Naive thymus-derived CD4-positive, alpha-beta T cell (primary cell): ENCODE measurements at regions not wholly inside any gene's neighbourhood (a gene's known extent, or its start where the extent isn't known, plus 50 kb on each side); places are given as distances from the start of the nearest gene placed in this dataset.

Source experiments
- ATAC-seq: fragments of 150-1000 bp; cut with Tn5 transposase; 2 replicates; pipeline ENCODE4 v1.10.0; 2021; ENCODE audit warnings: mild to moderate bottlenecking, moderate library complexity
- CTCF ChIA-PET: fragments of 350-600 bp; sonication (Branson Sonifier 250); formaldehyde crosslinking; loops from one replicate; lab custom pipeline; 2021; ENCODE audit warnings: antibody characterized with exemption; lab: Charles Lee
- POLR2A ChIA-PET: fragments of 350-600 bp; sonication (Branson Sonifier 250); formaldehyde crosslinking; loops from one replicate; lab custom pipeline; 2021; ENCODE audit warnings: antibody characterized with exemption, inconsistent platforms; lab: Charles Lee
- DNase-seq, 9 donors: peaks; one replicate each; pipeline versions ENCODE4 v3.0.0 to v3.0.0-alpha.2; 2020 to 2022; ENCODE audit warnings: mixed read lengths in 1 of 9
- H3K27ac ChIP-seq: one replicate; pipeline ENCODE4 v1.7.0; 2013; ENCODE audit warnings: mild to moderate bottlenecking, low read depth, low read length, moderate library complexity
- H3K27me3 ChIP-seq, 2 donors: one replicate each; pipeline ENCODE4 v1.7.0; 2013; ENCODE audit warnings: low read length in 2 of 2, mild to moderate bottlenecking in 2 of 2, moderate library complexity in 2 of 2; ENCODE audit not compliant: control insufficient read depth in 2 of 2, insufficient read depth in 2 of 2
- H3K36me3 ChIP-seq, 3 experiments: 1 replicate in 2 of 3; 2 replicates in 1 of 3; pipeline ENCODE4 v1.7.0; 2013; ENCODE audit warnings: low read length in 3 of 3, mild to moderate bottlenecking in 3 of 3, moderate library complexity in 1 of 3; ENCODE audit not compliant: insufficient read depth in 3 of 3, control insufficient read depth in 2 of 3
- H3K4me1 ChIP-seq, 2 donors: one replicate each; pipeline ENCODE4 v1.7.0; 2013; ENCODE audit warnings: low read length in 2 of 2, mild to moderate bottlenecking in 2 of 2, moderate library complexity in 1 of 2; ENCODE audit not compliant: control insufficient read depth in 2 of 2, insufficient read depth in 2 of 2
- H3K4me3 ChIP-seq: 2 replicates; pipeline ENCODE4 v1.7.0; 2013; ENCODE audit warnings: mild to moderate bottlenecking, low read length
- H3K9me3 ChIP-seq, 3 experiments: 1 replicate in 2 of 3; 2 replicates in 1 of 3; pipeline ENCODE4 v1.7.0; 2013; ENCODE audit warnings: low read length in 3 of 3; ENCODE audit not compliant: control insufficient read depth in 2 of 3
- H3K27ac Mint-ChIP-seq, 9 donors: one replicate each; pipeline ENCODE4 v1.8.0; 2020 to 2022; ENCODE audit warnings: mixed read lengths in 9 of 9, mild to moderate bottlenecking in 8 of 9, moderate library complexity in 5 of 9, inconsistent platforms in 2 of 9
- H3K27me3 Mint-ChIP-seq, 5 donors: one replicate each; pipeline ENCODE4 v1.8.0; 2021 to 2022; ENCODE audit warnings: mixed read lengths in 5 of 5, mild to moderate bottlenecking in 1 of 5
- H3K36me3 Mint-ChIP-seq, 5 donors: one replicate each; pipeline ENCODE4 v1.8.0; 2020 to 2022; ENCODE audit warnings: mixed read lengths in 5 of 5, mild to moderate bottlenecking in 3 of 5, inconsistent platforms in 1 of 5
- H3K4me1 Mint-ChIP-seq, 7 donors: one replicate each; pipeline ENCODE4 v1.8.0; 2020 to 2022; ENCODE audit warnings: mixed read lengths in 7 of 7, mild to moderate bottlenecking in 3 of 7, inconsistent platforms in 1 of 7
- H3K4me3 Mint-ChIP-seq, 10 donors: one replicate each; pipeline ENCODE4 v1.8.0; 2020 to 2022; ENCODE audit warnings: mild to moderate bottlenecking in 10 of 10, mixed read lengths in 10 of 10, moderate library complexity in 6 of 10, inconsistent platforms in 2 of 10
- H3K9me3 Mint-ChIP-seq, 11 donors: one replicate each; pipeline ENCODE4 v1.8.0; 2020 to 2022; ENCODE audit warnings: mixed read lengths in 11 of 11, mild to moderate bottlenecking in 4 of 11, inconsistent platforms in 1 of 11, moderate library complexity in 1 of 11
- intact Hi-C, 2 donors: fragments of 100-400 bp; cut with micrococcal nuclease; formaldehyde crosslinking; loops; one replicate each; pipeline ENCODE4 v1.15.1; 2023

DNA sequence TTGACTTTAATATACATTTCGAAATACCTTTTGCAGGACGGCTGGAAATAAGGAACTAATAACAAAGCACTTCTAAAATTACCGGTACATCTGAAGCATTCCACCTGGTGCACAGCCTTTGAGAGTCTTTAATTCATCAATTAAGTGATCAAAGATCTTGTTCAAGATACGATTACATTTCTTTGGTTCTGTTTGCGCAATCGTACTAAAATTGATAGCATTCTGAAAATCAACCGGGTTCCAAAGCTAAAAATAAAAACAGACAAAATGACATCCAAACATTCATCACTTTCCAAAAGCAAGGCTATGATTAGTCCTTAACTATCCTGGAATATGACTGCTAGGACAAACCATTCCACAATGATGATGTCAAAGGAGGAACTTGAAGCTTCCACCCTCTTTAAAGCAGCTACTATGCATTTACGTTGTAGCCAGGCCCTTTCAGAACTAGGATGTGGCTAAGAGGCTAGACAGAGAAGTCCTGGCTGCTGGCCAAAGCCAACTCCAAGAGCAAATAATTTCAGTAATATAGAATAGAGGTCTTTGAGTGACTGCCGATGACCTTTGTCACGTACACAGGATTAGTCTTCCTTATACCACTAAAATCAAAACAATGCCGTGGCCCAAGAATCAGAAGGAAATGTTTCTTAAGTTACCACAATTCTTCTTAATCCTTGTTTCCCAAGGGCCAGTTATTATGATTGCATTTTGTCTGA is 299.8 kb upstream of the PSMD7 start:
- Mint-ChIP-seq H3K4me1 (no peaks in the 10 kb centered on the region), H3K27ac (no peak overlapping the region), H3K9me3 (peaks cover 0 to 34% (median 4%) of the 10 kb centered on the region in 11 donors), H3K36me3 (no peaks in the 10 kb centered on the region), H3K27me3 (no peaks in the 10 kb centered on the region), H3K4me3 (no peak overlapping the region)
- Histone ChIP-seq H3K4me1 (no peaks in the 10 kb centered on the region), H3K27me3 (no peaks in the 10 kb centered on the region), H3K27ac (no peak overlapping the region), H3K36me3 (no peaks in the 10 kb centered on the region), H3K9me3 (no peaks in the 10 kb centered on the region), H3K4me3 (no peak overlapping the region)
- POLR2A ChIA-PET: no interaction called here
- no peak for ATAC-seq
- CTCF ChIA-PET: no interaction called here
- DNase-seq: no peak
- intact Hi-C loops: no loop called here

DNA sequence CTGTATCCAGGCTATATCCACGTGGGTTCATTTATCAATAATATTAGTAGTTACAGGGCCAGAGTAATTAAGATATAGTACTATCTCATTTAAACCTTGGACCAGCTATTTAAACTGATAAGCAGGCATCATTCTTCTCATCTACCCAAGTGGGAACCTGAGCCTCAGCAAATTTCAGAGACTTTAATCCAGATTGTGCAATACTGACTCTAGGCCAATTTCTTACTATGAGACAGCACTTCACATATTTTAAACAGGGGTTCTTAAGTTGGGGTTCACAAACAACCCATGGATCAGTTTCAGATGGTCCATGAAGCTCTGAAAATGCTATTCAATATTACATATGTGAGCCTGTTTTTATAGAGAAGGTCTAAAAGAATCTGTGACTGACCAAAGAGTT is 302.7 kb upstream of the PSMD7 start:
- no peaks in the 10 kb centered on the region for H3K4me1 Mint-ChIP-seq
- DNase-seq (no peak), ATAC-seq (no peak)
- no peaks in the 10 kb centered on the region for H3K9me3 ChIP-seq
- no peak overlapping the region for H3K4me3 Mint-ChIP-seq
- H3K4me1 ChIP-seq: no peaks in the 10 kb centered on the region
- H3K9me3 Mint-ChIP-seq: peaks cover 0 to 16% (median 3%) of the 10 kb centered on the region in 11 donors
- H3K27ac Mint-ChIP-seq: no peak overlapping the region
- H3K27me3 Mint-ChIP-seq: no peaks in the 10 kb centered on the region
- H3K27ac ChIP-seq: no peak overlapping the region
- no peaks in the 10 kb centered on the region for H3K36me3 Mint-ChIP-seq
- ChIA-PET POLR2A (no interaction called here), CTCF (no interaction called here)
- no peaks in the 10 kb centered on the region for H3K36me3 ChIP-seq
- no peak overlapping the region for H3K4me3 ChIP-seq
- intact Hi-C loops: no loop called here
- no peaks in the 10 kb centered on the region for H3K27me3 ChIP-seq

DNA sequence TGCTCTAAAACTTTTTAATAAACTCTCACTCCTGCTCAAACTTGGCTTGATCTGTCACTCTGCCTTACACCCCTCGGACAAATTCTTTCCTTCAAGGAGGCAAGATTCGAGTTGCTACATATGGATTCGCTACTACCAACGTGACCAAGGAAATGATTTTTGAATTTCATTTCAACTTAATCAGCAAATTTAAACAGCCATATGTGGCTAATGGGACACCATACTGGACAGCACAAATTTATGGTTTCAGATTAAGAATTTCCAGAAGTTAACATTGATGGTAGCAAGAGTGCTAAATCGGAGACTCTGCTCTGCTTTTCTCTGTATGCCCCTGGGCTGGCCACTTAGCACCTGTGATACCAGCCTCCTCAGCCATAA is 318.2 kb upstream of the PSMD7 start:
- no peak overlapping the region for H3K4me3 ChIP-seq
- ChIA-PET POLR2A (no interaction called here), CTCF (no interaction called here)
- ATAC-seq (no peak), DNase-seq (no peak)
- peaks cover 0 to 6% (median 0%) of the 10 kb centered on the region in 3 experiments for H3K9me3 ChIP-seq
- H3K27me3 Mint-ChIP-seq: peaks cover 0 to 9% (median 6%) of the 10 kb centered on the region in 5 donors
- no peaks in the 10 kb centered on the region for H3K36me3 Mint-ChIP-seq
- H3K27ac Mint-ChIP-seq: no peak overlapping the region
- H3K4me1 Mint-ChIP-seq: no peaks in the 10 kb centered on the region
- intact Hi-C loops: no loop called here
- peaks cover 0 to 29% (median 16%) of the 10 kb centered on the region in 11 donors for H3K9me3 Mint-ChIP-seq
- no peaks in the 10 kb centered on the region for H3K4me1 ChIP-seq
- H3K4me3 Mint-ChIP-seq: no peak overlapping the region
- H3K27me3 ChIP-seq: no peaks in the 10 kb centered on the region
- no peak overlapping the region for H3K27ac ChIP-seq
- no peaks in the 10 kb centered on the region for H3K36me3 ChIP-seq

DNA sequence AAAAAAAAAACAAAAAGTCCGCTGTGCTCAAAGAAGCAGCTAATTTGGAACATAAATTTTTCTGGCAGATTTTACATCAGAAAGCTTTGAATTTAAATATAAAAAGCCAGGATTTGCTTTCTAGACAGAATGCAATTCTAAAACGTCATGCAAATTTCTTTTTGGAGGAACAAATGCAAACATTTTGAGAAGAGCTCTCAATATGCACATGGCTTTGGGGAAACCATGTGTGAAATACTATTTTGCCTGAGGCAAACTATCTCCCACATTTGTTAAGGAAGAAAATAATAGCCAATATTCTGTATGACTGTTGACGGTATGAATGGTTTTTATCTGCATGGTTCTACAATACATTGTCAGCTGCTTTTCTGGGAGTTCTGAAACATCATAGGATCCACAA is 320.0 kb upstream of the PSMD7 start:
- CTCF ChIA-PET: interaction anchor here (0.7 kb wide), 1 partner anchor 74 kb away, joined by 5 read pairs; no protein-coding TSS in a partner anchor
- no peak overlapping the region for H3K4me3 Mint-ChIP-seq
- no peaks in the 10 kb centered on the region for H3K36me3 Mint-ChIP-seq
- no peak for DNase-seq
- ATAC-seq: no peak
- H3K4me3 ChIP-seq: no peak overlapping the region
- H3K27me3 ChIP-seq: no peaks in the 10 kb centered on the region
- POLR2A ChIA-PET: no interaction called here
- no peak overlapping the region for H3K27ac Mint-ChIP-seq
- H3K9me3 Mint-ChIP-seq: peaks cover 0 to 15% (median 9%) of the 10 kb centered on the region in 11 donors
- H3K27ac ChIP-seq: no peak overlapping the region
- peaks cover 0 to 9% (median 6%) of the 10 kb centered on the region in 5 donors for H3K27me3 Mint-ChIP-seq
- intact Hi-C loops: no loop called here
- H3K4me1 ChIP-seq: no peaks in the 10 kb centered on the region
- H3K4me1 Mint-ChIP-seq: no peaks in the 10 kb centered on the region
- H3K9me3 ChIP-seq: no peaks in the 10 kb centered on the region
- H3K36me3 ChIP-seq: no peaks in the 10 kb centered on the region

DNA sequence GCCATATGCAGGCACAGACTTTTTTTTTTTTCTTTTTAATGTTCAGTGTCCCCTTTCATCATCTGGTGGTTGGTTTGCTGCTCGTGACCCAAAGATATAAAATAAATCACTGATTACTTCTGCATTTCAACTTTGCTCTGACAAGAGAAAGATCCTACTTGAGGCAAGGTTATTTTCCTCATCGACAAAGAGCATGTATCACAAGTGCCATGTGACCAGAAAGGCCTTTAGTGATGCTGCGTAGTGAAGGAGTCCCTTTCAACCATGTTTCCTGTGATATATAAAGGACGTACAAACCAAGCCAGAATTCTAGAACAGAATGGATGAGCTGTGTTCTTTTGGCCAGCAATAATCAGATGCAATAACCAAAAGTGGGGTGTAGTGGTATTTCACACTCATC is 323.4 kb upstream of the PSMD7 start:
- H3K9me3 Mint-ChIP-seq: peaks cover 0 to 6% (median under 1%) of the 10 kb centered on the region in 11 donors
- ChIA-PET POLR2A (no interaction called here), CTCF (no interaction called here)
- H3K36me3 Mint-ChIP-seq: no peaks in the 10 kb centered on the region
- H3K36me3 ChIP-seq: no peaks in the 10 kb centered on the region
- DNase-seq (no peak), ATAC-seq (no peak)
- no peaks in the 10 kb centered on the region for H3K4me1 ChIP-seq
- H3K4me3 Mint-ChIP-seq: no peak overlapping the region
- H3K4me1 Mint-ChIP-seq: no peaks in the 10 kb centered on the region
- peaks cover 0 to 10% (median 6%) of the 10 kb centered on the region in 5 donors for H3K27me3 Mint-ChIP-seq
- intact Hi-C loops: no loop called here
- no peak overlapping the region for H3K27ac Mint-ChIP-seq
- no peak overlapping the region for H3K4me3 ChIP-seq
- H3K27me3 ChIP-seq: no peaks in the 10 kb centered on the region
- no peaks in the 10 kb centered on the region for H3K9me3 ChIP-seq
- H3K27ac ChIP-seq: no peak overlapping the region

DNA sequence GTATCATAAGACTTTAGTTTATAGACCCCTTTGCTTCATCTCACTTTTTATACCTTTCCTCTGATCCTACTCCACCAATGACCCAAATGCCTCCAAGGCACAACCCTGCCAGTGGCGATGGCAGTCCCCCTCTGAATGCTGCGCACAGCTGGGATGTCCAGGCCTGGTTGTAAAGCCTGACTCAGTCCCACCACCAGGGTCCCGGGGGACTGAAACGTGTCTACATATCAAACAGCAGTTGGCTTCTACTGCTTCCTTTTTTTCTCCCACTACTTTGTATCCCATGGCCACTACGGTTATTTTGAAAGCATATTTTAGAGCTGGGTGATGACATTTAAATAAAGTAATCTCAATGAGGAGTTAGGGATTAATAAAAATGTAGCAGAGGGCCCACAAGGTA is 329.8 kb upstream of the PSMD7 start:
- POLR2A ChIA-PET: no interaction called here
- DNase-seq: no peak
- CTCF ChIA-PET: no interaction called here
- H3K27me3 Mint-ChIP-seq: peaks cover 0 to 5% (median 0%) of the 10 kb centered on the region in 5 donors
- Histone ChIP-seq H3K36me3 (no peaks in the 10 kb centered on the region), H3K4me3 (no peak overlapping the region), H3K27ac (no peak overlapping the region), H3K27me3 (no peaks in the 10 kb centered on the region), H3K4me1 (no peaks in the 10 kb centered on the region), H3K9me3 (no peaks in the 10 kb centered on the region)
- no peaks in the 10 kb centered on the region for H3K36me3 Mint-ChIP-seq
- H3K4me3 Mint-ChIP-seq: no peak overlapping the region
- intact Hi-C loops: loop anchor here in 1 of 2 donors (5.0 kb wide), 1 partner anchor 155 kb away; no protein-coding TSS in a partner anchor
- no peaks in the 10 kb centered on the region for H3K4me1 Mint-ChIP-seq
- ATAC-seq: no peak
- no peak overlapping the region for H3K27ac Mint-ChIP-seq
- H3K9me3 Mint-ChIP-seq: peaks cover 0 to 4% (median 0%) of the 10 kb centered on the region in 11 donors

DNA sequence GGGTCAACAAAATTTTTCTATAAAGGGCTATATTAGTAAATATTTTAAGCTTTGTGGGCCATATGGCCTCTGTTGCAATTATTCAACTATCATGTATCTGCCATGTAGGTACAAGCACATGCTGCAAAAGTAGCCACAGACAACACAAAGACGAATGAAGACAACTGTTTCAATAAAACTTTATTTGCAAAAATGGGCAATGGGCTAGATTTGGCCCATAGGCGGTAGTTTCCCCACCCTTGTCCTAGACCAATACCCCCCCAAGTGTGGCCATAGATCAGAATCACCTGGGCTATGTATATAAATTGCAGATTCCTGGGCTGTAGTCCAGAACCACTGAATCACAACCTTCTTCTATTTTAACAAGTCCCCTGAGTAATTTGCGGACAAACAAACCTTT is 331.0 kb upstream of the PSMD7 start:
- Histone ChIP-seq H3K9me3 (no peaks in the 10 kb centered on the region), H3K27ac (no peak overlapping the region), H3K27me3 (no peaks in the 10 kb centered on the region), H3K36me3 (no peaks in the 10 kb centered on the region), H3K4me1 (no peaks in the 10 kb centered on the region), H3K4me3 (no peak overlapping the region)
- POLR2A ChIA-PET: no interaction called here
- Mint-ChIP-seq H3K9me3 (peaks cover 0 to 4% (median 0%) of the 10 kb centered on the region in 11 donors), H3K4me1 (no peaks in the 10 kb centered on the region), H3K36me3 (no peaks in the 10 kb centered on the region), H3K27ac (no peak overlapping the region), H3K4me3 (no peak overlapping the region), H3K27me3 (peaks cover 0 to 5% (median 0%) of the 10 kb centered on the region in 5 donors)
- CTCF ChIA-PET: no interaction called here
- DNase-seq (no peak), ATAC-seq (no peak)
- intact Hi-C loops: loop anchor here in 1 of 2 donors (5.0 kb wide), 1 partner anchor 153 kb away; no protein-coding TSS in a partner anchor
